Suppressor macrophage treated with lipopolysaccharide for 1 hour (primary cell): ENCODE measurements at regions not wholly inside any gene's neighbourhood (a gene's known extent, or its start where the extent isn't known, plus 50 kb on each side); places are given as distances from the start of the nearest gene placed in this dataset.
"Not testable (repeated sequence)": the region's sequence is repeated elsewhere in the genome, so short reads cannot be mapped to it uniquely, and the experiment has no call there.

ENCODE experiments used
- DNase-seq, 3 donors: peaks; one replicate each; pipeline ENCODE4 v3.0.0-alpha.2; 2020 to 2022

GRCh38 chr17:52505601-52506000, 347.1 kb upstream of the CA10 start:
- no peak for DNase-seq

DNA sequence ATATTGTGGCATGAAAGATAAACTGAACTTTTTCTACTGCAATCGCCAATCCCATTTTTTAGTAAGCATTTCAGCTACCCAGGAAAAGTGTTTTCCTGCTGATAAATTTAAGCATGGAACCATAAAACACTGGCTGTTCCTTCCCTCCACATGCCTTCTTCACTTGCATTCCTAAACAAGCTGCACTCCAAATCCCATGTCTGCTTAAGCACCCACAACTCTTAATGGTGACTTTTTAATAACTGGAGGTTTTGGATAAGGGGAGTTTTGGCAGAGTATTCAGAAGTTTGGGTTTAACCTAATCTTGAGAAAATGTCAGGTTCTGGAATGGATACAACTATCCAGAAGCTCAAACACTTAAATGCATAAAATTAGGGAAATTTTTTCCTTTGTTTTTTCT, 345.6 kb upstream of the CA10 start:
- DNase-seq: no peak

DNA sequence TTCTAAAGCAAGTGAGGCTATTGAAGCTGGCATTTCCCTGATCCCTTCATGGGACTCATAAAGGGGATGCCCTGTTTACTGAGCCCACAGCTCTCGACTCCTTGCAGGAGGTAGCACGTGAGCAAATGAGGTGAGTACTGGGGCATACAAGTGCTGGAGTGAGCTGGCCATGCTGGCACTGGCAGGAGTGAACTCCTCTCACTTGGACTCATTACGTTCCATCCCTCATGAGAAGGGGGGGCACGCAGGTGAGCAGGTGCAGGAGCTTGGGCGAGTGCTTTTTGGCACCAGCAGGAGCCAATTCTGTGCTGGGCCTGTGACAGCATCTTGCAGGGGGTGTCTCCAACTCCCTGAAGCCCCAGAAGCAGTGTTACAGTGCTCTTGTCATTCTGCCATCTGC, 337.1 kb upstream of the CA10 start:
- no peak for DNase-seq

GRCh38 chr17:52482271-52482670, 323.8 kb upstream of the CA10 start:
- DNase-seq: no peak

- no peak for DNase-seq
Measured at GRCh38 chr17:52477824-52478699, 319.5 kb upstream of the CA10 start.

DNA sequence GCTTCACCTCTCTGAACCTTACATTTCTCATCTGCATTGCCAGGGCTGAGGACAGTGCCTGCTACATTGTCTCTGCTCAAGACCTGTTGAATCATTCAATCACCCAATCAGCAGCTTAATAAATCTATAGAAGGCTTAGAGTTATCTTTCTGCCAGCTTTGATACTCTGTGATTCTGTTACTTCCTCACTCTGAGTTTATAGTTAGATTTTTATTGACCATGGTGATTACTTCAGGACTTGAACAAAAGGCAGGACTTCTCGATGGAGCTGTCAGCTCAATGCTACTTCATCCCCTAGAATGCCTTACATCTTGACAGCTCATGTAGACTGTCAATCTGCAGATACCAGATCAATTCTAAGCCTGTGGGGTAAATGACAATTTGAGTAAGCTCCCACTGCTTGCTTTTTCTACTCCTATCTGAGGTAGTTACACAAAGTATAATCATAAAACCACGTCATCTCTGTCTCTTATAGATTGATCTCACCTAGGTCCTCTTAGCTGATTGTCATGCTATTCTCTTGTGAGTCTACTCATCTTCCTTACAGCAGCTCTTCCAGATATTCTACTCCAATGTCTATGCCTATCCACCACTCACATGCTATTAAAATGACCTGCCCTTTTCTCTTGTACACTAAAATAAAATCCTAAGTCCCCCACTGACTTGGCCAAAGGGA, 318.3 kb upstream of the CA10 start:
- DNase-seq: no peak

DNA sequence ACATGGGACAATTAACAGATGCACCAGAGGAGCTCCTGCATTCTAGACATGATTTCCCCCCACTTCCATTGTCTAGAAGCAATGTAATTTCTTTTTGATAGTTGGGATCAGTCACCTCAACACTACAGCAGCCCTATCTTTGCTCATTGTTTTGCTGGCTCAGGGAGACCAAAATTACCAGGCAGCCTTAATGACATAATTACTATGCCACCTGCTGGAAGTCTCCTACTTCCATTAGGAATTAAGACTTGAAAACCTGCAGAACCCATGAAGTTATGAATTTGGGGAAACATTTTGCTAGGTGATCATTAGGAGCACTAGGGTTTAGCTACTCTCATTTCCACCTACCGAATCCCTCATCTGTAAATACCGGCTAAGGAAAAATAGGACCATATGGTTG, 312.0 kb upstream of the CA10 start:
- DNase-seq: no peak

DNA sequence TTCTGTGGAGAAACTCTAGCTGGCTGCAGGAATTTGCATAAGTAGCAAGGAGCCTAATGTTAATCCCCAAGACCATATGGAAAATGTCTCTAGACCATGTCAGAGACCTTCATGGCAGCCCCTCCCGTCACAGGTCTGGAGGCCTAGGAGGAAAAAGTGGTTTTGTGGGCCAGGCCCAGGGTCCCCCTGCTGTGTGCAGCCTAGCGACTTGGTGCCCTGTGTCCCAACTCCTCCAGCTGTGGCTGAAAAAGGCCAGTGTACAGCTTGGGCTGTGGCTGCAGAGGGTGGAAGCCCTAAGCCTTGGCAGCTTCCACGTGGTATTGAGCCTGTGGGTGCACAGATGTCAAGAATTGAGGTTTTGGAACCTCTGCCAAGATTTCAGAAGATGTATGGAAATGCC, 306.9 kb upstream of the CA10 start:
- DNase-seq: no peak

DNA sequence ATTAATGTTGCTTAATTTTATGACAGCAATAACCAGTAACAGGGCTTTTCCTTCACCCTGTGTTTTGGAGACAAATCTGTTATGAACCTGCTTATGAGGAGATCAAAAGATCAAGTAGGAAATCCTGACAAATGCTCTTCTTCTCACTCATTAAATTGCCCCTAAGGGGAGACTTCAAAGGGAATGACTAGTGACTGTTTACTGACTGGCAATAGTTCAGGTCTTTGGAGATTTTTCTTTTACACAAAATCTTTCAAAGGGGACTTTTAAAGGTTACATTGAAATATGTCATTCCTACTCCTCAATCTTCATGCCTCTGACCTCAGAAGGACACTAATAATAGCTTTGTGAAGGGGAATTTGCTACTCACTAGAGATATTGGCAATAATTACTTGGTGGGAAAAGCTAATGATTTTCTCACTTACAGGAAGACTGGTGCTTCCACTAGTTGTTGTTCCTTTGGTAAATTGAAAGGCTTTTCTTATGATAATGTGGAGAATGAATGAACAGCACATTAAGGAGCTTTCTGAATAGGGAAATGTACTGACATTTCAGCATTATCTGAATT, 292.9 kb upstream of the CA10 start:
- no peak for DNase-seq

- DNase-seq: no peak
Measured at GRCh38 chr17:52442350-52442749, 283.8 kb upstream of the CA10 start.

DNA sequence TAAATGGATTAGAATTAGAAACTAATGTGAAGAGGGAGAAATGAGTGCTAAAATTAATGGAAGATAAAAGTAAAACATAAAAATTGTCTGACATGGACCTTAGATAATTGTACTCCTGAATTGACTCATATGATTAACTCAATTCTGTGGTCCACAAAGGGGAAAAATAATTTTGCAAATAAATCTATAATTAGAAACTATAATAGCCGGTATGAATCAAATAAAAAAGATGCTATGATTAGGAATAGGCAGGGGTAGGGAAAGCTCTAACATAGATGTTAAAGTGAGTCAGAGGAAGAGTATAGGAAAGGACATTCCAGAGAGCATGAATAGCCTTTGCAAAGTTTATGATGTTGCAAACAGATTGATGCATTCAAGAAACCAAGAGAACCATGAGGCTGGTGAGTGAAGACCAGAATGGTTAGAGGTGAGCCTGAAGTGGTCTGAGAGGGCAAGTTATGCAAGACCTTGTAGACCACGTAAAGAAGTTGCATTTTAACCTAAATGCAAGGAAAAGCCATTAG, 262.1 kb upstream of the CA10 start:
- no peak for DNase-seq

DNA sequence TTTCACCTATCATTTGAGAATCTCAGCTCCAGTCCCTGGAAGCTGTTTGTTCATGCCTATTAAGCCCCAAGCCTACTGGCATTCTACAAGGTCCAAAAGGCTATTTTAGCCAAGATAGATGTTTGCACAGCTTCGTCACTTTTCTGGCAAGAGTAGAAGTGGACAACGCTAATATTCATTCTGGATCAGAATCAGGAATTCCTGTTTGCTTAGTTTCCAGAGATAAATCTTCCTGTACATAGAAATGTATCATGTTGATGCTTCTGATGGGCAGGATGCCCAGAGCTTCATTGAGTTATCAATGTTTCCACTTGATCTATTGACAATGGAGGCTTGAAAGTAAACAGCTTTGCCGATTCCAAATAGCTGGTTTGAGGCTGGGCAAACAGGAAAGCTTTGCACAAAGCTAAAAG, 260.7 kb upstream of the CA10 start:
- DNase-seq: no peak

DNA sequence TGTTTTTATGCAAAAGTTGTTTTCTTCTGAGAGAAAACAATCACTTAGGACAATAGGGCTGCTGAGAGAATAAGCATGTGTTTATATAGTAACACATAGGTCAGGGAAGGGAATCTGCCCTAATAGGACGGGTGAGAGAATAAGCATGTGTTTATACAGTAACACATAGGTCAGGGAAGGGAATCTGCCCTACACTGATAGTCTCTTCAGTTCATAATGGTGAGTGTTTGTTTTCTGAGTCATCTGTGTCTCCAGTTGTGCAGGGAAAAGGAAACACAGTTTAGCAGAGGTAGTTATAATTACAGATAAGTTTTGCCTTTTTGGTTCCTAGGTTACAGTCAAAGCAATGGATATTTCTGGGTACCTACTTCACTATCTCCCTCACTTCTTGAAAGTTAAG, 252.3 kb upstream of the CA10 start:
- DNase-seq: no peak

DNA sequence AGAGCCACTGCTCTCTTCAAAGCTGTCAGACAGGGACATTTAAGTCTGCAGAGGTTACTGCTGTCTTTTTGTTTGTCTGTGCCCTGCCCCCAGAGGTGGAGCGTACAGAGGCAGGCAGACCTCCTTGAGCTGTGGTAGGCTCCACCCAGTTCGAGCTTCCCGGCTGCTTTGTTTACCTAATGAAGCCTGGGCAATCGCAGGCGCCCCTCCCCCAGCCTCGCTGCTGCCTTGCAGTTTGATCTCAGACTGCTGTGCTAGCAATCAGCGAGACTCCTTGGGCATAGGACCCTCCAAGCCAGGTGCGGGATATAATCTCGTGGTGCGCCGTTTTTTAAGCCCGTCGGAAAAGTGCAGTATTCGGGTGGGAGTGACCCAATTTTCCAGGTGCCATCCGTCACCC, 250.7 kb upstream of the CA10 start:
- not testable (repeated sequence) for DNase-seq

GRCh38 chr17:52395308-52395707, 236.8 kb upstream of the CA10 start:
- no peak for DNase-seq

DNA sequence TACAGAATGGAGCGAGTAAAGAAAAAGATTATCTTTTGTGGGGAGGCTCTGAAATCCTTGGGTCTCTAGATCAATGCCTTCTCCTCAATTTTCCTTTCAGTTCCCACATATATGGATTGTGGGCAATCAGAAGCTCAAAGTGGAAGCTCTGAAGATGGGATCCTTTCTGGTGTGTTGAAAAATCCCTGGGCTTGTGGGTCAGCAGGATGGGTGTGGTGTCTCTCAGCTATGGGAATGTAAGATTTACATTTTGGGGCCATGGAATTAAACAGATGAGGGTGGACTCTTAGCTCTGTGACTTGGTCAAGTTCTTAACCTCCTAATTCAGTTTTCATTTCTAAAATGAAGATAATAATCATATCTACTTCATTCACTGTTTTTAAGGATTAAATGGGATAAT, 231.9 kb upstream of the CA10 start:
- no peak for DNase-seq

DNA sequence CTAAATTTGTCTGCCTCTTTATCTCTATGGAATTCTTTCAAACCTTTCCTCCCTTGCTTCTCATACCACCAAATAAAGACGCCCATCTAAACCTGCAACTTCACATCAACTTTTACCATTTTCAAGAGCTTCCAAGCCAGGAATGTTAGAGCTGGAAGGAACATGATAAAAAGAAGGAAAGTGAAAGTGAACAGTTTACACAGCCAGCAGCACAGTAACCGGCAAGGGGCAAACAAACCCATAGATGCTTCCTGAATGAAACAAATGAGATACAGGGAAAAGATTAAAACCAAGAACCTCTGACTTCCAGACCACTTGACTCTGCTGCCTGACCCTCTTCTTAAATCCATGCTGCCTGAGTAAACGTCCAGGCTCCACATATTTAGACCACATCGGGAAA, 231.1 kb upstream of the CA10 start:
- DNase-seq: no peak

DNA sequence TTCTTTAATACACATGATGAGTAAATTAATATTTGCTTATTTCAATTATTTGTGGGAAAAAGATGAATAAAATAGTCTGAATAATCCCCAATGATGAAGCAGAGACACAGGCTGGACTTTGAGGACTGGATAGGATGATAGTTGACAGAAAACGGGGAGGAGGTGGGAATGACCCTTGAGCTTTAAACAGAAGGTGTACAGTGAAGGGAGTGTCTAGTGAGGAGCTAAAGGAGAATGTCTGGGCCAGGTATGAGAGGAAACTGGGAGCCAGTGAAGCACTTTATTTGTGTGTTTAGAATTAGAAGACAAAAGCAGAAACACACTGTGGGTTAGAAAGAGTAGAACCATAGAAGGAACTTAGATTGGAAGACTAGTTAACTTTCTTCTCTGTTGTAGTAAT, 230.4 kb upstream of the CA10 start:
- DNase-seq: no peak

DNA sequence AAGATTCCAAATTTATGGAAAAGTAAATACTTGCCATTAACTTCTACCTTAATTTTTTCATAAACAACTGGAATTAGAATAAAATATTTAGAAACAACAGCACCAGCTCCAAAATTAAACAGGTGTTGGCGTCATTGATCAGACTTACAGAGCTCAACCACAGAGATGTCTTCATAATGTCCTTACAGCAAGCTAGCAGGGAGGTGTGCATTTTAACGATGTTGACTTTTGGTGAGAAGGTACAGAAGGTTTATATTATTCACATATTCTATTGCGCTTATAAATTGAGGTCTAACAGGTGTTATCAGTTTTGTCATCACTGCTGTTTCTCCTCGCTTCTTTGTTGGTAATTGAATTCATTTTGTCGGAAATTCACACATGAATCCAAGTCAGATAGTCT, 226.2 kb upstream of the CA10 start:
- no peak for DNase-seq

DNA sequence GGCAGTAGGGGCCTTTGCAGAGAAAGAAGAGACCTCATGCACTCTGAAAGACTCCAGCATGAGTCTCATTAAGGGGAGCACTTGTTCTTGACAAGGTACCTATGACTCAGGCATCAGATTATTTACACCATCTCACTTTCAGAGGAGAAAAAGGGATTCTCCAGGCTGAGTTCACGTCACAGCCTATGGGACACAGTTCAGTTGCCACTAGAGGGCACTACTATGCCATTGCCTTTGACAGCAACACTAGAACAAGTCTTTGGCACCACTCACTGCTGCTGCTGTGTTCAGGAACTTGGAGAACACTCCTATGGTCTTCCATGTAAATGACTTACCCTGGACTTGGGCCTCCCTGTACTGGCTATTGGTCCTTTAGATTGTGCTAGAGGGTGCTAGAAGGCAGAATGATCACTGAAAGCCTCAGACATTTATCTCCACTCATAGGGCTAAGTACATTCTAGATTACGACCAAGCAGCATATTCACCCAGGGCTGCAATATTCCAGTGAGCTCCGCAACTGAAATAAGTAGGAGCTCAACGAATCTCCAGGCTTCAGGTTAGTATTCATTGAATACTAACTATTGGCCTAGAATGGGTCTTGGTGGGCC, 225.1 kb upstream of the CA10 start:
- peak; percentile 50 to 61 (median 54) for DNase-seq

- no peak for DNase-seq
Measured at GRCh38 chr17:52378860-52379259, 220.3 kb upstream of the CA10 start.

DNA sequence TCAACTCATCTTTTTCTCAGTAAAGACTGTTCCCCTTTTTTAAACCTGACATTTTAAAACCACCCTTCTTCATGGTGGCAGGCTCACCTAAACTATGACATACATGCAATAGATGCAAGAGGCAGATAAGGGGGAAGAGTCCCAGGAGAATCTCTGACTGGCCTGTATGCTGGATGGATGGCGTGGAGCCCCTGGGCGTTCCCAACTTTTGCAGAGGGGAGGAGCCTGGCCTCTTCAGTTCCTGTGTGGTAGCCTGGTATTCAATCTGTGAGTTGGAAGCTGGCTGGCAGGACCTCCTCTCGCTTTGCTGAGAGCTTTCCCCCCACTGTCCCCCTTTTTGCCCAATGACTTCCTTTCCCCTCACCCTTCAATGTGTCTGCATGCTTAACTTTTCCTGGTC, 217.6 kb upstream of the CA10 start:
- no peak for DNase-seq

DNA sequence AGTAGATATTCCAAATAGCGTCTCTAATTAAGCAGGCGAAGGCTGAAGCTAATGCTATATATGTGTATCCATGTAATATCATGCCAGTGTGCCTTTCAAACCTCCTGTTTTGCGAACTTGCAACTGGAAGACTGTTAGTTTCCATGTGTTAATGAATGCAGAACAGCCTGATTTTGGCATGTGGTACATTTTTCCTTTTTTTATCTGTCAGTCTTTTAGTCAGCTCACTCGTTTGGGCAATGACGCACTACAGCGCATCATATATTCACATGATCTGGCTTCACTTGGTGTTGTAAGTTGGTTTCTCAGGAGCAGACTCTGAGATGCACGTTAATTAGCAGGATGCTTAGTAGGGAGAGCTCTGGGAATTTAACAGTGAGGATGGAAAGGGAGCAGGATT, 210.4 kb upstream of the CA10 start:
- no peak for DNase-seq

DNA sequence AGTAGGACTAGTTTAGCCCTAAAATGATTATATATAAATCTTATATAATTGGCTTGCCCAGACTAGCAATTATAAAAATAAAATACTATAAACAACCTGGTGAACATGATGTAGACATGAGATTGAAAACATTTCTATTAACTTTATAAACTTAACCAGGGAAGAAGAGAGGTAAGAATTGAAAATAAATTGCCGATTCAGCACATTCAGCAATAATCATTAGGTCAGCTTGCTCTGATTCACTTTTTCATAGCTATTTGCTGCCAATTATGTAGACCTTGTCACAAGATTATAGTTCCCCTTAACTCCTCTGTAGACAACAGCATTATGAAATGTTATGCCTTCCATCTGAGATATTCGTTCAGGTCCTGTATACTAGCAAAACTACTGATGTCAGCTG, 199.3 kb upstream of the CA10 start:
- no peak for DNase-seq
